H1 (cell line): ENCODE measurements at regions not wholly inside any gene's neighbourhood (a gene's known extent, or its start where the extent isn't known, plus 50 kb on each side); places are given as distances from the start of the nearest gene placed in this dataset.

ENCODE experiments used
- CTCF ChIP-seq, 3 experiments: IDR thresholded peaks; 1 replicate in 2 of 3; 2 replicates in 1 of 3; pipeline versions ENCODE4 v1.5.1 to v1.6.1; 2011; ENCODE audit warnings: low read length in 3 of 3, mild to moderate bottlenecking in 3 of 3, inconsistent platforms in 2 of 3, low read depth in 1 of 3, moderate library complexity in 1 of 3; ENCODE audit not compliant: insufficient read depth in 1 of 3; ENCODE audit errors: control extremely low read depth in 1 of 3
- EP300 ChIP-seq, 2 experiments: IDR thresholded peaks; 1 replicate in 1 of 2; 2 replicates in 1 of 2; pipeline ENCODE4 v1.6.1; 2011 to 2012; ENCODE audit warnings: low read depth in 2 of 2, low read length in 2 of 2, mild to moderate bottlenecking in 2 of 2, borderline replicate concordance in 1 of 2, inconsistent platforms in 1 of 2, moderate library complexity in 1 of 2
- EZH2 ChIP-seq: fragments of 200-600 bp; sonication (generic); IDR thresholded peaks from 2 replicates; pipeline ENCODE4 v1.7.1; 2012; ENCODE audit warnings: low read depth, mild to moderate bottlenecking, moderate library complexity, low read length, inconsistent platforms; ENCODE audit not compliant: severe bottlenecking
- FOSL1 ChIP-seq: IDR thresholded peaks from 2 replicates; pipeline ENCODE4 v1.6.1; 2011; ENCODE audit warnings: mild to moderate bottlenecking, low read depth, low read length, moderate library complexity; ENCODE audit not compliant: insufficient read depth
- KDM1A ChIP-seq: fragments of 200-600, 300-600 bp; sonication (generic); IDR thresholded peaks from 2 replicates; pipeline ENCODE4 v1.7.1; 2016; ENCODE audit warnings: mild to moderate bottlenecking, low read length, borderline replicate concordance
- POLR2A ChIP-seq, 2 experiments: IDR thresholded peaks; 1 replicate in 1 of 2; 2 replicates in 1 of 2; pipeline ENCODE4 v1.6.1; 2011; ENCODE audit warnings: low read depth in 2 of 2, low read length in 2 of 2, mild to moderate bottlenecking in 2 of 2; ENCODE audit errors: control extremely low read depth in 1 of 2
- POU5F1 ChIP-seq: IDR thresholded peaks from 2 replicates; pipeline ENCODE4 v1.6.1; 2011; ENCODE audit warnings: low read depth, mild to moderate bottlenecking, low read length, moderate library complexity
- SIN3A ChIP-seq, 2 experiments: IDR thresholded peaks in 1 of 2; conservative IDR thresholded peaks in 1 of 2; 2 replicates each; pipeline ENCODE4 v1.6.1; 2011 to 2012; ENCODE audit warnings: low read length in 2 of 2, improper control_type of control experiment in 1 of 2, low read depth in 1 of 2, mild to moderate bottlenecking in 1 of 2
- SP1 ChIP-seq: IDR thresholded peaks from 2 replicates; pipeline ENCODE4 v1.6.1; 2011; ENCODE audit warnings: low read depth, low read length
- TCF12 ChIP-seq: IDR thresholded peaks from 2 replicates; pipeline ENCODE4 v1.6.1; 2011; ENCODE audit warnings: low read depth, mild to moderate bottlenecking, low read length

GRCh38 chr11:8796941-8797340 lies 114.0 kb upstream of the AKIP1 start:
- TF ChIP-seq POLR2A (IDR thresholded peaks at IDR 0.05; ENCODE audit: control extremely low read depth in 1 of 2, low read depth in 2 of 2, low read length in 2 of 2) (no peak), CTCF (IDR thresholded peaks at IDR 0.05; ENCODE audit: control extremely low read depth in 1 of 3, insufficient read depth in 1 of 3, low read depth in 1 of 3, low read length in 3 of 3) (no peak), TCF12 (no peak), EZH2 (no peak), KDM1A (no peak), SIN3A (conservative IDR thresholded peaks at IDR 0.05 in 1 of 2, IDR thresholded peaks at IDR 0.05 in 1 of 2; ENCODE audit: low read depth in 1 of 2, low read length in 2 of 2) (no peak), POU5F1 (no peak), SP1 (no peak), FOSL1 (no peak), EP300 (IDR thresholded peaks at IDR 0.05; ENCODE audit: borderline replicate concordance in 1 of 2, low read depth in 2 of 2, low read length in 2 of 2) (no peak)
